GM12865 (cell line): ENCODE measurements at regions not wholly inside any gene's neighbourhood (a gene's known extent, or its start where the extent isn't known, plus 50 kb on each side); places are given as distances from the start of the nearest gene placed in this dataset.

ENCODE experiments used
- DNase-seq: peaks from one replicate; pipeline ENCODE4 v3.0.0; 2010; ENCODE audit warnings: low read depth
- H3K4me3 ChIP-seq: 2 replicates; pipeline ENCODE4 v1.5.1; 2011; ENCODE audit warnings: mild to moderate bottlenecking, low read depth, low read length, control low read depth
- CTCF ChIP-seq: IDR thresholded peaks from 2 replicates; pipeline ENCODE4 v1.5.1; 2011; ENCODE audit warnings: low read length, control low read depth, low read depth, inconsistent platforms; ENCODE audit not compliant: insufficient read depth; ENCODE audit errors: missing control alignments

- no peak for DNase-seq
- TF ChIP-seq CTCF, result no peak
Observed at GRCh38 chr22:27283240-27283639, 518.3 kb downstream of the MN1 start.

DNA sequence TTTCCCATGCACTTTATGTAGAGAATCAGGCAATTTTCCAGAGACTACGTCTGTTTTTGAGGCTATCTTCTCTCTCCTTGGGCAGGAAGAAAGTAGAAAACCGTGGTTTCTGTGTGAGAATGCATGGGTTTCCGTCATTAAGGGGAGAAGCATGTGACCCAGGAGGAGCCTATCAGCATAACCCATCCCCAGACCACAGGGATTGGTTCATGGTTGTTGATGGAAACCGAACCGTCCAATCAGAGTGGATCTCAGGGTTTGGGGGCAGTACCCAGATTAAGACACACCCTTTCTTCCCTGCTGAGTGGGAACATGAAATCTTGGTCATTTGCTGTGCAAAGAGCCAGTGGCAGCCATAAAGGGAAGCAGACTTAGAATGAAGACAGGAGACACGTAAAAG, 517.8 kb downstream of the MN1 start:
- DNase-seq, result peak; percentile 5
- H3K4me3 ChIP-seq, result no peak overlapping the region
- TF ChIP-seq CTCF, result no peak

More at GRCh38 chr22:27283240-27283639, 518.3 kb downstream of the MN1 start:
- no peak overlapping the region for H3K4me3 ChIP-seq

DNA sequence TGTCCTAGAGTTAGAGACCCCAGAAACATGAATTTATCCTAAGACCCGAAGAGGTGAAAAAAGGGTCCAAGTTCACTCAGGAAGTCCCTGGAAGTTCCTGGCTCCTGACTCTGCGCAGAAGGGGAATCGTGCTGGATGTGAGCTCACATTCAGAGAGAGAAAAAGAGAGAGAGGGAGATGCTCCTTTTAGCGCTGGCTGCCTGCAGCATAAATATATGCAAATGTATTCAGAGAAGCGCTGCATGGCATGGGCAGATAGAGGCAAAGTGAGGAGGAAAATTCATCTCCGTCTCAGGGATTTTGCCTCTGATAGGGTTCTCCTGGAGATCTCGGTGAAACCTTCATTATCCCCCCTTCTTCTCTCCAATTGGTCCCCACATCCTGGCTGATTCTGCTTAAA, 517.2 kb downstream of the MN1 start:
- no peak for TF ChIP-seq CTCF
- H3K4me3 ChIP-seq, result no peak overlapping the region
- no peak for DNase-seq

- TF ChIP-seq CTCF, result no peak
- H3K4me3 ChIP-seq, result no peak overlapping the region
- no peak for DNase-seq
Observed at GRCh38 chr22:27286711-27287110, 514.8 kb downstream of the MN1 start.

- H3K4me3 ChIP-seq, result no peak overlapping the region
- no peak for DNase-seq
- no peak for TF ChIP-seq CTCF
Observed at GRCh38 chr22:27292542-27293299, 508.8 kb downstream of the MN1 start.

GRCh38 chr22:27293721-27294445, 507.7 kb downstream of the MN1 start:
- no peak for TF ChIP-seq CTCF
- no peak overlapping the region for H3K4me3 ChIP-seq
- DNase-seq, result no peak
